AG10803 (cell line): ENCODE measurements at regions not wholly inside any gene's neighbourhood (a gene's known extent, or its start where the extent isn't known, plus 50 kb on each side); places are given as distances from the start of the nearest gene placed in this dataset.
"Not testable (repeated sequence)": the region's sequence is repeated elsewhere in the genome, so short reads cannot be mapped to it uniquely, and the experiment has no call there.

Experiments used
- DNase-seq: peaks from one replicate; pipeline ENCODE4 v3.0.0; 2010; ENCODE audit warnings: low read depth
- H3K4me3 ChIP-seq: 2 replicates; pipeline ENCODE4 v1.5.1; 2011; ENCODE audit warnings: mild to moderate bottlenecking, low read length, control low read depth
- CTCF ChIP-seq: conservative IDR thresholded peaks from 2 replicates; pipeline ENCODE4 v1.5.1; 2011; ENCODE audit warnings: mild to moderate bottlenecking, low read length, control low read depth, inconsistent platforms

- TF ChIP-seq CTCF, result no peak
Observed at GRCh38 chr13:78540058-78540457, 63.3 kb downstream of the POU4F1 start.

GRCh38 chr13:78526044-78526443 lies 77.3 kb downstream of the POU4F1 start:
- H3K4me3 ChIP-seq, DNase-seq: not testable (repeated sequence)

More at GRCh38 chr13:78540058-78540457, 63.3 kb downstream of the POU4F1 start:
- no peak for DNase-seq
- H3K4me3 ChIP-seq, result no peak overlapping the region

DNA sequence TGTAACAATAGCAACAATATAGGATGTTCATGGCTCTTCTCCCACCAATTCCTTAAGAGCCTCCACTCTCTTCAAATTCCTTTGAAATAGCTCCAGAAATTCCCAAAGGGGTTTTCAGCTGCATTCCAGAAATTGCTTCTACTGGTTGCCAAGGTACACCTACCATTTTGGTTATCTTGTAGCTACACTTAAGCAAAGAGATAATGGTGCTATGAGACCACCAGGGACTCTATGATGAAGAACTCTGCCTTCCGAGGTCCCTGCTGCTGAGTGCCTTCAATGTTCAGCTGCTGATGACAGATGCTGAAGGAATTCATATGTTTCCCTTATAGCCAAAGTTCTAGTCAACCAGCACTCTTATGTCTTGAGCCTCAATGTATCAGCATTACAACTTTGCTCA lies 78.4 kb downstream of the POU4F1 start:
- no peak overlapping the region for H3K4me3 ChIP-seq
- no peak for DNase-seq
- no peak for TF ChIP-seq CTCF

DNA sequence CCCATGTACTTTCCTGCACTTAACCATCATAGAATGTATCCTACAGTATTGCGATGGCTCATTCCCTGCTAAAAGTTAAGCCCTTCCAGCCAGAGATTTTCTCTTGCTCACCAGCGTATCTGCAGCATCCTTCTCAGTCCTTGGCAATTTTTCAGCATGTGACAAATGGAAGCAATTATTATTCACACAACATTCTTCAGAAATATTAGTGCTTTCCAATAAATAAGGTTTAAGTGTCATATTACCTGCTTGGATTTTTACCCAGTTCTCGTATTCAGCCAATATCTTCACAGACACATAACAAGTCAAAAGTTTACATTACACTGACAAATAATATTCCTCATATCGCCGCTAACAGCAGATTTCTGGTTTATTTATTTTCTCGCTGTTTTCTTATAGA lies 82.3 kb downstream of the POU4F1 start:
- DNase-seq, result no peak
- no peak for TF ChIP-seq CTCF

GRCh38 chr13:78520425-78520824 lies 82.9 kb downstream of the POU4F1 start:
- no peak overlapping the region for H3K4me3 ChIP-seq
- no peak for TF ChIP-seq CTCF
- no peak for DNase-seq

More for the DNA sequence above, 82.3 kb downstream of the POU4F1 start:
- H3K4me3 ChIP-seq, result no peak overlapping the region

- H3K4me3 ChIP-seq, DNase-seq: not testable (repeated sequence)
Observed at GRCh38 chr13:78518482-78518881, 84.9 kb downstream of the POU4F1 start.

DNA sequence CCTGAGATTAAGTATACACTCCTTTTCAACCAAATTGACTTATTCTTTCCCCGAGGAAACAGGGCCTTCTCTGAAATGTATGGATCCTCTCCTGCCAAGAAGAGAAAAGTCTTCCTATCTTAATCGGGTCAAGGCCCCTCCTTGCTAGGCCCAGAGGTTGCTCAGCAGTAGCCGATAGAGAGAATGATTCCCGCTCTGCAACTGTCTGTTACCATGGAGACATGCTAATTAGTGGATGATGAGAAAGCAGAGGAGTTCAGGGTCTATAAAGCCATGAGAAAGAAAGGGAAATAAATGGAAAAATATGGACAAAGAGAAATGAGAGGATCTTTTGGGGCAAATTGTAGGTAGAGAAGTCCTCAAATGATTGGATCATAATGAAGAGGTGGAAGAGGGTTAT lies 103.5 kb downstream of the POU4F1 start:
- TF ChIP-seq CTCF, result no peak
- no peak for DNase-seq
- H3K4me3 ChIP-seq, result no peak overlapping the region

DNA sequence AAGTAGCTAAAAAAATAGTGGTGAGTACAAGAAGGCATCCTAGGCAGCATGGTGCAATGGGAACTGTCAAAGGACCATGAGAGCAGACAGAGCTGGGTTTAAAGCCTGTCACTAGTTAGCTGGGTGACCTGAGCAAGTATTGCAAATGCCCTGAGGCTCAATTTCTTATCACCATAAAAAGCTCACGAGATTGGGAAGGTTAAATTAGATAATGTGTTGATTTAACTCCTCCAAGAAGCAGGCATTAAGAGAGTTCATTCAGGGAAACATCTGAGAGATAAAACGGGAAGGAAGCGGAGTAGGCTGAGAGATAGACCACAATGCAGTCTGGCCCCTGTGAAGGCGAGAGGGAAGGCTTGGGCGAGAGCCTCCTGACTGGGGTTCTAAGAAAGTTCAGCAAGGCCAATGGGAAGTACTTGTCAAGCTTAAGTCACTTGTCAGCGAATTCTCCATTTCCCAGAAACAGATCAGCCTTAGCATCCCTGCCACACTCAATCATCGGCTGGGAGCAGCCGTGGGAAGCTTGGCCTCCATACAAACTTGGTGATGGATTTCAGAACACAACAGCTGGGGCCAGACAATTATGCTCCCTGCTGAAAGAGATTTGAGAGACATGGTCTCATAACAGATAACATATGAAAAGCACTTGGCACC lies 105.5 kb downstream of the POU4F1 start:
- TF ChIP-seq CTCF, result no peak
- DNase-seq, result no peak
- H3K4me3 ChIP-seq, result no peak overlapping the region
